ENCODE measurements at regions not wholly inside any gene's neighbourhood (a gene's known extent, or its start where the extent isn't known, plus 50 kb on each side); places are given as distances from the start of the nearest gene placed in this dataset.

DNA sequence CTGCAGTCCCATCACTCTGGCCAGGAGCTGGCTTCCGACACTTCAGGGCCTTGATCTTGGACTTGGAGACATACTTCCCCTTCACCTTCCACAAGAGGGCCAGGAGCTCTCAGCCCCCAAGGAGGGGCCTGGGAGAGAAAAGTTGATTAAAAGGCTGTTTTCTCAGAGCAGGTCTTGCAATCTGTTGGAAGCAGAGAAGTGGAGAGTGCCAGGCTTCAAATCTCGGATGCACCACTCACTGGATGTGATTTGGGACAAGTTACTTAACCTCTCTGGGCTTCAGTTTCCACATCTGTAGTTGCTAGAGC, 255.3 kb downstream of the CYP26B1 start:
- no peaks in the 10 kb centered on the region for H3K27me3 ChIP-seq
- H3F3A ChIP-seq (ENCODE audit: low read depth), result no peaks in the 10 kb centered on the region
- no peak overlapping the region for H2AFZ ChIP-seq (replicated peaks)
- H3K27ac ChIP-seq, result no peak overlapping the region
- H3K4me2 ChIP-seq, result no peak overlapping the region
- DNase-seq (ENCODE audit: low spot score), result no peak
- H3K4me1 ChIP-seq, result no peaks in the 10 kb centered on the region
- H3K36me3 ChIP-seq, result no peaks in the 10 kb centered on the region
- no peaks in the 10 kb centered on the region for H3K9me3 ChIP-seq (ENCODE audit: low read depth)
- H3K4me3 ChIP-seq, result no peak overlapping the region
- H3K27me3 Mint-ChIP-seq (ENCODE audit: insufficient read depth, low read depth), result peaks cover 4% of the 10 kb centered on the region
- H3K4me3 Mint-ChIP-seq, result no peak overlapping the region
- no peaks in the 10 kb centered on the region for H3K4me1 Mint-ChIP-seq
- H4K20me1 ChIP-seq (ENCODE audit: low read depth), result no peaks in the 10 kb centered on the region
- H3K36me3 Mint-ChIP-seq, result no peaks in the 10 kb centered on the region
- H3K9ac ChIP-seq, result no peak overlapping the region
- H3K27ac Mint-ChIP-seq, result no peak overlapping the region
- H3K9me3 Mint-ChIP-seq, result no peaks in the 10 kb centered on the region
- TF ChIP-seq EZH2phosphoT487 (IDR thresholded peaks at IDR 0.05) (no peak), EZH2 (IDR thresholded peaks at IDR 0.05) (no peak), CTCF (IDR thresholded peaks at IDR 0.05) (no peak)
- H3K79me2 ChIP-seq (ENCODE audit: low read depth), result no peaks in the 10 kb centered on the region

- Histone ChIP-seq H3K27me3 (no peaks in the 10 kb centered on the region), H2AFZ (replicated peaks) (no peak overlapping the region), H3F3A (ENCODE audit: low read depth) (no peaks in the 10 kb centered on the region), H3K27ac (no peak overlapping the region), H4K20me1 (ENCODE audit: low read depth) (no peaks in the 10 kb centered on the region), H3K79me2 (ENCODE audit: low read depth) (no peaks in the 10 kb centered on the region), H3K4me1 (no peaks in the 10 kb centered on the region), H3K4me3 (no peak overlapping the region), H3K9ac (no peak overlapping the region), H3K4me2 (no peak overlapping the region), H3K9me3 (ENCODE audit: low read depth) (no peaks in the 10 kb centered on the region), H3K36me3 (no peaks in the 10 kb centered on the region)
- TF ChIP-seq EZH2phosphoT487 (IDR thresholded peaks at IDR 0.05) (no peak), CTCF (IDR thresholded peaks at IDR 0.05) (no peak), EZH2 (IDR thresholded peaks at IDR 0.05) (no peak)
- H3K9me3 Mint-ChIP-seq, result no peaks in the 10 kb centered on the region
- peaks cover 4% of the 10 kb centered on the region for H3K27me3 Mint-ChIP-seq (ENCODE audit: insufficient read depth, low read depth)
- DNase-seq (ENCODE audit: low spot score), result no peak
- no peaks in the 10 kb centered on the region for H3K36me3 Mint-ChIP-seq
- no peak overlapping the region for H3K27ac Mint-ChIP-seq
- no peaks in the 10 kb centered on the region for H3K4me1 Mint-ChIP-seq
- H3K4me3 Mint-ChIP-seq, result no peak overlapping the region
Observed at GRCh38 chr2:71891719-71892422, 255.8 kb downstream of the CYP26B1 start.

- Histone ChIP-seq H2AFZ (replicated peaks) (no peak overlapping the region), H3K9me3 (ENCODE audit: low read depth) (no peaks in the 10 kb centered on the region), H3K27ac (no peak overlapping the region), H3F3A (ENCODE audit: low read depth) (no peaks in the 10 kb centered on the region), H3K4me3 (no peak overlapping the region), H3K4me1 (no peaks in the 10 kb centered on the region), H3K27me3 (no peaks in the 10 kb centered on the region), H3K9ac (no peak overlapping the region), H3K36me3 (no peaks in the 10 kb centered on the region), H3K4me2 (no peak overlapping the region), H4K20me1 (ENCODE audit: low read depth) (no peaks in the 10 kb centered on the region), H3K79me2 (ENCODE audit: low read depth) (no peaks in the 10 kb centered on the region)
- DNase-seq (ENCODE audit: low spot score), result no peak
- H3K9me3 Mint-ChIP-seq, result no peaks in the 10 kb centered on the region
- no peaks in the 10 kb centered on the region for H3K4me1 Mint-ChIP-seq
- no peaks in the 10 kb centered on the region for H3K36me3 Mint-ChIP-seq
- peaks cover 7% of the 10 kb centered on the region for H3K27me3 Mint-ChIP-seq (ENCODE audit: insufficient read depth, low read depth)
- H3K4me3 Mint-ChIP-seq, result no peak overlapping the region
- H3K27ac Mint-ChIP-seq, result no peak overlapping the region
- no peak for TF ChIP-seq EZH2 (IDR thresholded peaks at IDR 0.05)
- no peak for TF ChIP-seq EZH2phosphoT487 (IDR thresholded peaks at IDR 0.05)
- TF ChIP-seq CTCF (IDR thresholded peaks at IDR 0.05), result no peak
Observed at GRCh38 chr2:71891155-71891554, 256.5 kb downstream of the CYP26B1 start.

Data from neural progenitor cell (in vitro differentiated cells).